HG03039 (cell line): ENCODE measurements at regions not wholly inside any gene's neighbourhood (a gene's known extent, or its start where the extent isn't known, plus 50 kb on each side); places are given as distances from the start of the nearest gene placed in this dataset.

Experiments used
- ATAC-seq: cut with Tn5 transposase; IDR thresholded peaks from one replicate; pipeline ENCODE4 v1.9.1; 2021; ENCODE audit warnings: mild to moderate bottlenecking, moderate library complexity; ENCODE audit not compliant: unreplicated experiment

GRCh38 chr3:89625945-89626344 is 518.5 kb downstream of the EPHA3 start:
- no peak for ATAC-seq

- no peak for ATAC-seq
Measured at GRCh38 chr3:89628856-89629670, 521.6 kb downstream of the EPHA3 start.

- no peak for ATAC-seq
Measured at GRCh38 chr3:89635137-89635536, 527.7 kb downstream of the EPHA3 start.

- ATAC-seq = no peak
Measured at GRCh38 chr3:89644716-89645115, 537.3 kb downstream of the EPHA3 start.

- no peak for ATAC-seq
Measured at GRCh38 chr3:89649431-89649830, 542.0 kb downstream of the EPHA3 start.

- no peak for ATAC-seq
Measured at GRCh38 chr3:89654031-89654430, 546.6 kb downstream of the EPHA3 start.

- ATAC-seq = no peak
Measured at GRCh38 chr3:89656388-89656787, 549.0 kb downstream of the EPHA3 start.

GRCh38 chr3:89679686-89680085 is 572.3 kb downstream of the EPHA3 start:
- ATAC-seq = no peak

GRCh38 chr3:89682556-89682955 is 575.1 kb downstream of the EPHA3 start:
- no peak for ATAC-seq

- no peak for ATAC-seq
Measured at GRCh38 chr3:89685731-89686130, 578.3 kb downstream of the EPHA3 start.

GRCh38 chr3:89690646-89691045 is 583.2 kb downstream of the EPHA3 start:
- no peak for ATAC-seq

- no peak for ATAC-seq
Measured at GRCh38 chr3:89692601-89693000, 585.2 kb downstream of the EPHA3 start.

- ATAC-seq = no peak
Measured at GRCh38 chr3:89697321-89697916, 590.0 kb downstream of the EPHA3 start.

GRCh38 chr3:89698208-89698830 is 590.9 kb downstream of the EPHA3 start:
- no peak for ATAC-seq

GRCh38 chr3:89699229-89699628 is 591.8 kb downstream of the EPHA3 start:
- no peak for ATAC-seq

- no peak for ATAC-seq
Measured at GRCh38 chr3:89699771-89700170, 592.4 kb downstream of the EPHA3 start.

- no peak for ATAC-seq
Measured at GRCh38 chr3:89702404-89702803, 595.0 kb downstream of the EPHA3 start.

GRCh38 chr3:89713196-89713595 is 605.8 kb downstream of the EPHA3 start:
- ATAC-seq = no peak

GRCh38 chr3:89714237-89714636 is 606.8 kb downstream of the EPHA3 start:
- no peak for ATAC-seq

GRCh38 chr3:89740080-89740880 is 632.9 kb downstream of the EPHA3 start:
- ATAC-seq = no peak

- no peak for ATAC-seq
Measured at GRCh38 chr3:89740881-89741177, 633.4 kb downstream of the EPHA3 start.
